ENCODE measurements at regions not wholly inside any gene's neighbourhood (a gene's known extent, or its start where the extent isn't known, plus 50 kb on each side); places are given as distances from the start of the nearest gene placed in this dataset.
"Not testable (repeated sequence)": the region's sequence is repeated elsewhere in the genome, so short reads cannot be mapped to it uniquely, and the experiment has no call there.

GRCh38 chr11:37841016-37841415 is 1243.0 kb upstream of the RAG2 start:
- no peak for DNase-seq

GRCh38 chr11:37840345-37840744 is 1242.3 kb upstream of the RAG2 start:
- not testable (repeated sequence) for DNase-seq

GRCh38 chr11:37830529-37830928 is 1232.5 kb upstream of the RAG2 start:
- DNase-seq = no peak

- no peak for DNase-seq
Observed at GRCh38 chr11:37817727-37818270, 1219.8 kb upstream of the RAG2 start.

GRCh38 chr11:37812281-37812880 is 1214.3 kb upstream of the RAG2 start:
- DNase-seq = no peak

GRCh38 chr11:37811349-37811748 is 1213.3 kb upstream of the RAG2 start:
- DNase-seq = no peak

GRCh38 chr11:37804666-37805065 is 1206.6 kb upstream of the RAG2 start:
- no peak for DNase-seq

GRCh38 chr11:37788141-37788877 is 1190.3 kb upstream of the RAG2 start:
- DNase-seq = no peak

GRCh38 chr11:37786214-37786755 is 1188.2 kb upstream of the RAG2 start:
- DNase-seq = no peak

GRCh38 chr11:37774441-37774840 is 1176.4 kb upstream of the RAG2 start:
- DNase-seq = no peak

- no peak for DNase-seq
Observed at GRCh38 chr11:37770145-37770544, 1172.1 kb upstream of the RAG2 start.

- no peak for DNase-seq
Observed at GRCh38 chr11:37762079-37762478, 1164.0 kb upstream of the RAG2 start.

- DNase-seq = no peak
Observed at GRCh38 chr11:37755521-37755920, 1157.5 kb upstream of the RAG2 start.

GRCh38 chr11:37748641-37749040 is 1150.6 kb upstream of the RAG2 start:
- DNase-seq = no peak

GRCh38 chr11:37747121-37747520 is 1149.1 kb upstream of the RAG2 start:
- DNase-seq = no peak

- DNase-seq = no peak
Observed at GRCh38 chr11:37727371-37727770, 1129.3 kb upstream of the RAG2 start.

GRCh38 chr11:37724315-37724714 is 1126.3 kb upstream of the RAG2 start:
- DNase-seq = no peak

- DNase-seq = no peak
Observed at GRCh38 chr11:37721485-37721884, 1123.4 kb upstream of the RAG2 start.

- no peak for DNase-seq
Observed at GRCh38 chr11:37718431-37718999, 1120.5 kb upstream of the RAG2 start.

- no peak for DNase-seq
Observed at GRCh38 chr11:37712251-37712650, 1114.2 kb upstream of the RAG2 start.

GRCh38 chr11:37710031-37710430 is 1112.0 kb upstream of the RAG2 start:
- no peak for DNase-seq

GRCh38 chr11:37704791-37705190 is 1106.8 kb upstream of the RAG2 start:
- no peak for DNase-seq

GRCh38 chr11:37699644-37700043 is 1101.6 kb upstream of the RAG2 start:
- DNase-seq = no peak

- no peak for DNase-seq
Observed at GRCh38 chr11:37695283-37695682, 1097.2 kb upstream of the RAG2 start.
